ENCODE measurements at regions not wholly inside any gene's neighbourhood (a gene's known extent, or its start where the extent isn't known, plus 50 kb on each side); places are given as distances from the start of the nearest gene placed in this dataset.

DNA sequence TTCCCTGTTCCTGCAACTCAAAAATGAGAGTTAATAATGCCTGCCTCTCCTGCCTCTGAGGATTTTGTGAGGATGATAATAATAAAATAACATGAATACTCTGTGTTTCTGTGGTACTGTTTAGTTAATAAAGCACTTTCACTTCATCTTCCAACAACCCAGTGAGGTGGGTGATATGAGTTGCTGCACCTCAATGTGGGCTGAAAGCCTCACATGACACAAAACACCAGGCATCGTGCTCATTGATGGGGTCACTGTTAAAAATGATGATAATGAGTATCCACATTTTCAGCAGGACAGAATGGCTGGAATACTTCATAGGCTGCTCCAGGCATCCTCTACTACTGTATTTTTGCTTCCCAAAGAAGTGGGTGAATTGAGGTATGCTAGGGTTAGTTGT, 222.8 kb upstream of the NRP1 start:
- Histone ChIP-seq H3K36me3 (ENCODE audit: control insufficient read depth in 3 of 3, insufficient read depth in 2 of 3, low read depth in 1 of 3, low read length in 3 of 3) (no peaks in the 10 kb centered on the region), H3K4me3 (ENCODE audit: low read depth in 1 of 3, low read length in 3 of 3) (no peak overlapping the region), H3K27ac (ENCODE audit: low read depth in 1 of 3, low read length in 2 of 3) (no peak overlapping the region), H3K4me1 (ENCODE audit: control insufficient read depth in 3 of 3, insufficient read depth in 2 of 3, low read depth in 1 of 3, low read length in 2 of 3) (no peaks in the 10 kb centered on the region), H3K27me3 (ENCODE audit: control insufficient read depth in 3 of 3, insufficient read depth in 3 of 3, low read length in 3 of 3) (peaks cover 0 to 4% (median 2%) of the 10 kb centered on the region in 3 donors), H3K9me3 (ENCODE audit: control insufficient read depth in 2 of 2, insufficient read depth in 1 of 2, low read depth in 1 of 2, low read length in 1 of 2) (no peaks in the 10 kb centered on the region)
- WGBS, 3 donors, result 70 to 78% (median 75%) methylated on average over 1 of the region's 1 CpG
- no peak for DNase-seq
- no peak for FAIRE-seq

GRCh38 chr10:33556620-33557019, 222.2 kb upstream of the NRP1 start:
- Histone ChIP-seq H3K27me3 (ENCODE audit: control insufficient read depth in 3 of 3, insufficient read depth in 3 of 3, low read length in 3 of 3) (peaks cover 0 to 4% (median 2%) of the 10 kb centered on the region in 3 donors), H3K36me3 (ENCODE audit: control insufficient read depth in 3 of 3, insufficient read depth in 2 of 3, low read depth in 1 of 3, low read length in 3 of 3) (no peaks in the 10 kb centered on the region), H3K4me1 (ENCODE audit: control insufficient read depth in 3 of 3, insufficient read depth in 2 of 3, low read depth in 1 of 3, low read length in 2 of 3) (no peaks in the 10 kb centered on the region), H3K9me3 (ENCODE audit: control insufficient read depth in 2 of 2, insufficient read depth in 1 of 2, low read depth in 1 of 2, low read length in 1 of 2) (no peaks in the 10 kb centered on the region), H3K4me3 (ENCODE audit: low read depth in 1 of 3, low read length in 3 of 3) (no peak overlapping the region), H3K27ac (ENCODE audit: low read depth in 1 of 3, low read length in 2 of 3) (no peak overlapping the region)
- WGBS, 3 donors, result 49 to 72% (median 65%) methylated on average over 11 of the region's 11 CpGs
- DNase-seq (no peak), FAIRE-seq (no peak)

- H3K4me3 ChIP-seq (ENCODE audit: low read depth in 1 of 3, low read length in 3 of 3), result no peak overlapping the region
- no peak for DNase-seq
- no peak for FAIRE-seq
- no peaks in the 10 kb centered on the region for H3K9me3 ChIP-seq (ENCODE audit: control insufficient read depth in 2 of 2, insufficient read depth in 1 of 2, low read depth in 1 of 2, low read length in 1 of 2)
- no peak overlapping the region for H3K27ac ChIP-seq (ENCODE audit: low read depth in 1 of 3, low read length in 2 of 3)
- no peaks in the 10 kb centered on the region for H3K4me1 ChIP-seq (ENCODE audit: control insufficient read depth in 3 of 3, insufficient read depth in 2 of 3, low read depth in 1 of 3, low read length in 2 of 3)
- H3K27me3 ChIP-seq (ENCODE audit: control insufficient read depth in 3 of 3, insufficient read depth in 3 of 3, low read length in 3 of 3), result peaks cover 0 to 4% (median 2%) of the 10 kb centered on the region in 3 donors
- whole genome bisulfite sequencing, 3 donors, result 82 to 91% (median 84%) methylated on average over 1 of the region's 1 CpG
- no peaks in the 10 kb centered on the region for H3K36me3 ChIP-seq (ENCODE audit: control insufficient read depth in 3 of 3, insufficient read depth in 2 of 3, low read depth in 1 of 3, low read length in 3 of 3)
Measured at GRCh38 chr10:33556103-33556502, 221.6 kb upstream of the NRP1 start.

- H3K27ac ChIP-seq (ENCODE audit: low read depth in 1 of 3, low read length in 2 of 3), result no peak overlapping the region
- FAIRE-seq, result no peak
- WGBS, 3 donors, result 89 to 92% (median 90%) methylated on average over 11 of the region's 11 CpGs
- no peaks in the 10 kb centered on the region for H3K36me3 ChIP-seq (ENCODE audit: control insufficient read depth in 3 of 3, insufficient read depth in 2 of 3, low read depth in 1 of 3, low read length in 3 of 3)
- H3K4me1 ChIP-seq (ENCODE audit: control insufficient read depth in 3 of 3, insufficient read depth in 2 of 3, low read depth in 1 of 3, low read length in 2 of 3), result no peaks in the 10 kb centered on the region
- H3K4me3 ChIP-seq (ENCODE audit: low read depth in 1 of 3, low read length in 3 of 3), result no peak overlapping the region
- DNase-seq, result no peak
- H3K9me3 ChIP-seq (ENCODE audit: control insufficient read depth in 2 of 2, insufficient read depth in 1 of 2, low read depth in 1 of 2, low read length in 1 of 2), result no peaks in the 10 kb centered on the region
- peaks cover 0 to 4% (median 2%) of the 10 kb centered on the region in 3 donors for H3K27me3 ChIP-seq (ENCODE audit: control insufficient read depth in 3 of 3, insufficient read depth in 3 of 3, low read length in 3 of 3)
Measured at GRCh38 chr10:33553748-33554571, 219.5 kb upstream of the NRP1 start.

DNA sequence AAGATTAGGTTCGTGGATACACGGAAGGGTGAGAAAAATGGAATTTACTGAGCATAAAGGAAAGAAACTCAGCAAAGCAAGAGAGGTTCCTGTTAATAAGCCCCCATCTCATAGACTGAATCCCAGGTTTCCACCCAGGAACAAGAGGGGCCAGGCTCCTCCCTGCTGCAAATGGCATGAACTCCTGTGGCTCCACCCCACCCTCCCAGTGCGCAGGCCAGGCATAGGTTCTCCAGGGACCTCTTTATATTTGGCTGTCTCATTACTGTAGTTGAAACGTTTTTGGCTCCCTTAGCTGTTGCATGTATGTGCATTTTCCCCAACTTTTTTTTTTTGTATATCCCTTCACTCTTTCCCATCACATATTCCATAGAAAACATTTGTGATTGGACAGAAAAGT, 217.8 kb upstream of the NRP1 start:
- Histone ChIP-seq H3K36me3 (ENCODE audit: control insufficient read depth in 3 of 3, insufficient read depth in 2 of 3, low read depth in 1 of 3, low read length in 3 of 3) (no peaks in the 10 kb centered on the region), H3K9me3 (ENCODE audit: control insufficient read depth in 2 of 2, insufficient read depth in 1 of 2, low read depth in 1 of 2, low read length in 1 of 2) (no peaks in the 10 kb centered on the region), H3K27ac (ENCODE audit: low read depth in 1 of 3, low read length in 2 of 3) (no peak overlapping the region), H3K4me3 (ENCODE audit: low read depth in 1 of 3, low read length in 3 of 3) (no peak overlapping the region), H3K4me1 (ENCODE audit: control insufficient read depth in 3 of 3, insufficient read depth in 2 of 3, low read depth in 1 of 3, low read length in 2 of 3) (no peaks in the 10 kb centered on the region), H3K27me3 (ENCODE audit: control insufficient read depth in 3 of 3, insufficient read depth in 3 of 3, low read length in 3 of 3) (peaks cover 0 to 4% (median 2%) of the 10 kb centered on the region in 3 donors)
- no peak for FAIRE-seq
- 72 to 83% (median 79%) methylated on average over 4 of the region's 4 CpGs for WGBS, 3 donors
- DNase-seq, result no peak

GRCh38 chr10:33550811-33551210, 216.3 kb upstream of the NRP1 start:
- Histone ChIP-seq H3K9me3 (ENCODE audit: control insufficient read depth in 2 of 2, insufficient read depth in 1 of 2, low read depth in 1 of 2, low read length in 1 of 2) (no peaks in the 10 kb centered on the region), H3K27ac (ENCODE audit: low read depth in 1 of 3, low read length in 2 of 3) (no peak overlapping the region), H3K36me3 (ENCODE audit: control insufficient read depth in 3 of 3, insufficient read depth in 2 of 3, low read depth in 1 of 3, low read length in 3 of 3) (no peaks in the 10 kb centered on the region), H3K27me3 (ENCODE audit: control insufficient read depth in 3 of 3, insufficient read depth in 3 of 3, low read length in 3 of 3) (peaks cover 0 to 3% (median 0%) of the 10 kb centered on the region in 3 donors), H3K4me3 (ENCODE audit: low read depth in 1 of 3, low read length in 3 of 3) (no peak overlapping the region), H3K4me1 (ENCODE audit: control insufficient read depth in 3 of 3, insufficient read depth in 2 of 3, low read depth in 1 of 3, low read length in 2 of 3) (no peaks in the 10 kb centered on the region)
- FAIRE-seq, result no peak
- 74 to 88% (median 81%) methylated on average over 1 of the region's 1 CpG for WGBS, 3 donors
- DNase-seq, result no peak

DNA sequence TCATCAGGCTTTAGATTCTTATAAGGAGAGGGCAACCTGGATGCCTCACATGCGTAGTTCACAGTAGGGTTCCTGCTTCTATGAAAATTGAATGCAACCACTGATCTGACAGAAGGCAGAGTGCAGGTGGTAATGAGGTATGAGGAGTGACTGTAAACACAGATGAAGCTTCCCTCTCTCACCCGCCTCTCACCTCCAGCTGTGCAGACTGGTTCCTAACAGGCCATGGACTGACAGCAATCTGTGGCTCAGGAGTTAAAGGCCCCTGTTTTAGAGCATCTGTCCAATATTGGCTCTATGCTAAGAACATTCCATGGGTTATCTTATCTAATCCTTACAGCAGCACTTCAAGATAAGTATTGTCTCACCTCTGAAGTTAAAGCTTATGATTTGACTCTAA, 213.5 kb upstream of the NRP1 start:
- Histone ChIP-seq H3K4me3 (ENCODE audit: low read depth in 1 of 3, low read length in 3 of 3) (no peak overlapping the region), H3K27me3 (ENCODE audit: control insufficient read depth in 3 of 3, insufficient read depth in 3 of 3, low read length in 3 of 3) (peaks cover 0 to 3% (median 0%) of the 10 kb centered on the region in 3 donors), H3K36me3 (ENCODE audit: control insufficient read depth in 3 of 3, insufficient read depth in 2 of 3, low read depth in 1 of 3, low read length in 3 of 3) (no peaks in the 10 kb centered on the region), H3K27ac (ENCODE audit: low read depth in 1 of 3, low read length in 2 of 3) (no peak overlapping the region), H3K4me1 (ENCODE audit: control insufficient read depth in 3 of 3, insufficient read depth in 2 of 3, low read depth in 1 of 3, low read length in 2 of 3) (no peaks in the 10 kb centered on the region), H3K9me3 (ENCODE audit: control insufficient read depth in 2 of 2, insufficient read depth in 1 of 2, low read depth in 1 of 2, low read length in 1 of 2) (no peaks in the 10 kb centered on the region)
- FAIRE-seq (no peak), DNase-seq (no peak)
- 83 to 88% (median 87%) methylated on average over 2 of the region's 2 CpGs for WGBS, 3 donors

GRCh38 chr10:33546031-33546430, 211.6 kb upstream of the NRP1 start:
- DNase-seq (no peak), FAIRE-seq (no peak)
- 85 to 100% (median 93%) methylated on average over 1 of the region's 1 CpG for whole genome bisulfite sequencing, 3 donors
- Histone ChIP-seq H3K4me3 (ENCODE audit: low read depth in 1 of 3, low read length in 3 of 3) (no peak overlapping the region), H3K27me3 (ENCODE audit: control insufficient read depth in 3 of 3, insufficient read depth in 3 of 3, low read length in 3 of 3) (peaks cover 0 to 3% (median 0%) of the 10 kb centered on the region in 3 donors), H3K9me3 (ENCODE audit: control insufficient read depth in 2 of 2, insufficient read depth in 1 of 2, low read depth in 1 of 2, low read length in 1 of 2) (no peaks in the 10 kb centered on the region), H3K36me3 (ENCODE audit: control insufficient read depth in 3 of 3, insufficient read depth in 2 of 3, low read depth in 1 of 3, low read length in 3 of 3) (no peaks in the 10 kb centered on the region), H3K27ac (ENCODE audit: low read depth in 1 of 3, low read length in 2 of 3) (no peak overlapping the region), H3K4me1 (ENCODE audit: control insufficient read depth in 3 of 3, insufficient read depth in 2 of 3, low read depth in 1 of 3, low read length in 2 of 3) (no peaks in the 10 kb centered on the region)

All from small intestine (tissue), 7 donors.